ENCODE measurements at regions not wholly inside any gene's neighbourhood (a gene's known extent, or its start where the extent isn't known, plus 50 kb on each side); places are given as distances from the start of the nearest gene placed in this dataset.

- Histone ChIP-seq H3K27me3 (ENCODE audit: control insufficient read depth, extremely low read depth, insufficient read depth, low read length) (no peaks in the 10 kb centered on the region), H3K36me3 (ENCODE audit: control insufficient read depth in 2 of 2, extremely low read depth in 1 of 2, insufficient read depth in 2 of 2, low read length in 2 of 2) (no peaks in the 10 kb centered on the region), H3K4me1 (ENCODE audit: control insufficient read depth, extremely low read depth, insufficient read depth, low read length) (no peaks in the 10 kb centered on the region), H3K9me1 (ENCODE audit: control insufficient read depth, extremely low read depth, insufficient read depth, low read length) (no peaks in the 10 kb centered on the region), H3K9me3 (ENCODE audit: control insufficient read depth, low read depth, low read length) (no peaks in the 10 kb centered on the region), H3K27ac (ENCODE audit: control insufficient read depth, insufficient read depth, low read length) (no peak overlapping the region), H4K20me1 (ENCODE audit: control insufficient read depth, extremely low read depth, insufficient read depth, low read length) (no peaks in the 10 kb centered on the region), H3K4me2 (ENCODE audit: control insufficient read depth, extremely low read depth, insufficient read depth, low read depth, low read length) (no peak overlapping the region), H3K79me2 (ENCODE audit: control insufficient read depth, insufficient read depth, low read length) (no peaks in the 10 kb centered on the region), H2AFZ (ENCODE audit: control insufficient read depth, low read length) (no peak overlapping the region), H3K9ac (ENCODE audit: control insufficient read depth, extremely low read depth, insufficient read depth, low read length) (no peak overlapping the region), H3K4me3 (ENCODE audit: control insufficient read depth in 2 of 3, extremely low read depth in 1 of 3, insufficient read depth in 2 of 3, low read depth in 1 of 3, low read length in 3 of 3) (no peak overlapping the region)
- DNase-seq (ENCODE audit: low read depth, low spot score) (no peak), FAIRE-seq (no peak)
- TF ChIP-seq CTCF (optimal IDR thresholded peaks at IDR 0.05 in 1 of 3, IDR thresholded peaks at IDR 0.05 in 1 of 3, conservative IDR thresholded peaks at IDR 0.05 in 1 of 3; ENCODE audit: extremely low read depth in 1 of 3, insufficient read depth in 2 of 3, low read length in 3 of 3) (no peak), EZH2 (IDR thresholded peaks at IDR 0.05; ENCODE audit: low read length) (no peak)
- dilution Hi-C loops (cut with MboI; ENCODE audit: extremely low pct_ligation_motif_present, low sequenced_read_pairs) = no loop called here
Observed at GRCh38 chr12:70982286-70982685, 61.7 kb upstream of the PTPRR start.

DNA sequence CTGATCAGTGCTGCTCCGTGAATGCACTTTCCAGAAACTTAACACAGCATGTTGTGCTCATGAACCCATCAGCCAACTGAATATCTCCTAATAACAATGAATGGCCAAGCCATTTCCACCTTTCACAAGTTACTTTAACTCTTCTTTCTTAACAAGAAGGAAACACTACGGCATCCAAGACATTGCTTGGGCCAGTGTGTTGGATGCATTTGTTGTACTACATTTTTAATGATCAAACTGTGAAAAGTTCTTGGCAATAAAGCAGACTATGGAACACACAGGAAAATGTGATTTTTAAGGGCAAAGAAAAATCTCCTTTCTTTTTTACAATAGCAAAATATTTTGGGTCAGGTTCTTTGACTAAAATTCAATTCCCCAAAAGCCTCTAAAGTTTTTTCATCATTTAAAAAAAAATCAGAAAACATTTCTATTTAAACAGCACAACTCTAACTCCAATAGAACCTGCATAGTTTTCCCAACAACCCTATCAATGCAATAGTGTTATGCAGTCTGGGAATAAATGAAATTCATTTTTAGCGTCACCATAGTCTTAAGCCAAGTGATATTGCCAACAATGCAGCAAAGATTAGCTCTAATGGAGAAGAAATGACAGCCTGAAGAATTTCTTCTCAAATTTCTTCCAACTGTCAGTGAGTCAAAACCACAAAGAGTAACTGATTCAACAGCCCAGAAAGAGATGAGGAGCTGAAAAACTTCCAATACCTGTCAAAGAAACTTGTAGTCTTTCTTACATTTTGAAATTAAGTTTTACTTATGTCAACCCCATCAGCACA is 50.7 kb upstream of the PTPRR start:
- dilution Hi-C loops (cut with MboI; ENCODE audit: extremely low pct_ligation_motif_present, low sequenced_read_pairs) = no loop called here
- H3K9me3 ChIP-seq (ENCODE audit: control insufficient read depth, low read depth, low read length) = no peaks in the 10 kb centered on the region
- no peak for DNase-seq (ENCODE audit: low read depth, low spot score)
- FAIRE-seq = no peak
- H3K9ac ChIP-seq (ENCODE audit: control insufficient read depth, extremely low read depth, insufficient read depth, low read length) = no peak overlapping the region
- no peak overlapping the region for H3K4me2 ChIP-seq (ENCODE audit: control insufficient read depth, extremely low read depth, insufficient read depth, low read depth, low read length)
- H3K27ac ChIP-seq (ENCODE audit: control insufficient read depth, insufficient read depth, low read length) = no peak overlapping the region
- no peaks in the 10 kb centered on the region for H3K4me1 ChIP-seq (ENCODE audit: control insufficient read depth, extremely low read depth, insufficient read depth, low read length)
- no peak overlapping the region for H3K4me3 ChIP-seq (ENCODE audit: control insufficient read depth in 2 of 3, extremely low read depth in 1 of 3, insufficient read depth in 2 of 3, low read depth in 1 of 3, low read length in 3 of 3)
- H3K9me1 ChIP-seq (ENCODE audit: control insufficient read depth, extremely low read depth, insufficient read depth, low read length) = no peaks in the 10 kb centered on the region
- TF ChIP-seq CTCF (optimal IDR thresholded peaks at IDR 0.05 in 1 of 3, IDR thresholded peaks at IDR 0.05 in 1 of 3, conservative IDR thresholded peaks at IDR 0.05 in 1 of 3; ENCODE audit: extremely low read depth in 1 of 3, insufficient read depth in 2 of 3, low read length in 3 of 3) = no peak
- TF ChIP-seq EZH2 (IDR thresholded peaks at IDR 0.05; ENCODE audit: low read length) = no peak
- no peaks in the 10 kb centered on the region for H3K79me2 ChIP-seq (ENCODE audit: control insufficient read depth, insufficient read depth, low read length)
- H4K20me1 ChIP-seq (ENCODE audit: control insufficient read depth, extremely low read depth, insufficient read depth, low read length) = no peaks in the 10 kb centered on the region
- H2AFZ ChIP-seq (ENCODE audit: control insufficient read depth, low read length) = no peak overlapping the region
- no peaks in the 10 kb centered on the region for H3K36me3 ChIP-seq (ENCODE audit: control insufficient read depth in 2 of 2, extremely low read depth in 1 of 2, insufficient read depth in 2 of 2, low read length in 2 of 2)
- no peaks in the 10 kb centered on the region for H3K27me3 ChIP-seq (ENCODE audit: control insufficient read depth, extremely low read depth, insufficient read depth, low read length)

All from keratinocyte (primary cell).